NCI-H2171 (cell line): ENCODE measurements at regions not wholly inside any gene's neighbourhood (a gene's known extent, or its start where the extent isn't known, plus 50 kb on each side); places are given as distances from the start of the nearest gene placed in this dataset.
"Not testable (repeated sequence)": the region's sequence is repeated elsewhere in the genome, so short reads cannot be mapped to it uniquely, and the experiment has no call there.

Experiments used
- DNase-seq: peaks from one replicate; lab custom pipeline; 2025; lab: John Stamatoyannopoulos, UW

- no peak for DNase-seq
Observed at GRCh38 chr16:60675022-60675421, 1361.2 kb downstream of the CDH8 start.

- no peak for DNase-seq
Observed at GRCh38 chr16:60674241-60674640, 1362.0 kb downstream of the CDH8 start.

- no peak for DNase-seq
Observed at GRCh38 chr16:60655514-60656153, 1380.6 kb downstream of the CDH8 start.

- no peak for DNase-seq
Observed at GRCh38 chr16:60651346-60651745, 1384.9 kb downstream of the CDH8 start.

- DNase-seq = no peak
Observed at GRCh38 chr16:60648290-60648689, 1387.9 kb downstream of the CDH8 start.

- not testable (repeated sequence) for DNase-seq
Observed at GRCh38 chr16:60647388-60647787, 1388.8 kb downstream of the CDH8 start.

- no peak for DNase-seq
Observed at GRCh38 chr16:60646631-60647030, 1389.6 kb downstream of the CDH8 start.

- DNase-seq = no peak
Observed at GRCh38 chr16:60645541-60645940, 1390.7 kb downstream of the CDH8 start.

- no peak for DNase-seq
Observed at GRCh38 chr16:60642956-60643355, 1393.3 kb downstream of the CDH8 start.

GRCh38 chr16:60641067-60641665 is 1395.1 kb downstream of the CDH8 start:
- DNase-seq = no peak

- no peak for DNase-seq
Observed at GRCh38 chr16:60640038-60640437, 1396.2 kb downstream of the CDH8 start.

- not testable (repeated sequence) for DNase-seq
Observed at GRCh38 chr16:60636636-60637035, 1399.6 kb downstream of the CDH8 start.

- no peak for DNase-seq
Observed at GRCh38 chr16:60636117-60636516, 1400.1 kb downstream of the CDH8 start.

GRCh38 chr16:60635548-60635947 is 1400.7 kb downstream of the CDH8 start:
- DNase-seq = no peak

GRCh38 chr16:60611844-60612243 is 1424.4 kb downstream of the CDH8 start:
- DNase-seq = no peak

GRCh38 chr16:60608971-60609370 is 1427.3 kb downstream of the CDH8 start:
- DNase-seq = no peak

- not testable (repeated sequence) for DNase-seq
Observed at GRCh38 chr16:60605652-60606051, 1430.6 kb downstream of the CDH8 start.

- no peak for DNase-seq
Observed at GRCh38 chr16:60605176-60605575, 1431.1 kb downstream of the CDH8 start.

GRCh38 chr16:60586493-60586892 is 1449.7 kb downstream of the CDH8 start:
- no peak for DNase-seq

GRCh38 chr16:60582528-60582927 is 1453.7 kb downstream of the CDH8 start:
- no peak for DNase-seq

GRCh38 chr16:60566901-60567300 is 1469.3 kb downstream of the CDH8 start:
- DNase-seq = no peak

GRCh38 chr16:60564588-60564987 is 1471.7 kb downstream of the CDH8 start:
- DNase-seq = no peak

- no peak for DNase-seq
Observed at GRCh38 chr16:60563166-60563565, 1473.1 kb downstream of the CDH8 start.

- no peak for DNase-seq
Observed at GRCh38 chr16:60558936-60559335, 1477.3 kb downstream of the CDH8 start.
